ENCODE measurements at regions not wholly inside any gene's neighbourhood (a gene's known extent, or its start where the extent isn't known, plus 50 kb on each side); places are given as distances from the start of the nearest gene placed in this dataset.

DNA sequence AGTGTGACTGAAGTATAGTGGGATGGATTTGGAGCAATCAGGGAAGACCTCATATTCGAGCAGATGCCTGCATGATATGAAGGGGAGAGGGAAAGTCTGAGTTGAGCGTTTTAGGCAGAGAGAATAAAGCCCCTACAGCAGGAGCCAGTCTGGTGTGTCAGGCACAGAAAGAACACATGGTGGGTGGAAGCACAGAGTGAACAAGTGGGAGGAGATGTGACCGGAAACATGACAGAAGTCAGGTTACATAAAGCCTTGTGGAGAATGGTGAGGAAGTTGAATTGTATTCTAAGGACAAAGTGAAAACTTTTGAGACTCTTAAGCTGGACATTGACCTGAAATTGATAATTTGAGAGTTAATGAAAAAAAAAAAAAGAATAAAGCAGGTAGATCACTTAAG is 541.0 kb downstream of the PLOD2 start:
- ChIA-PET CTCF (no interaction called here), POLR2A (ENCODE audit: unreplicated experiment) (no interaction called here)
- no peaks in the 10 kb centered on the region for H3K27me3 ChIP-seq (ENCODE audit: insufficient read depth, low read depth)
- intact Hi-C loops (cut with micrococcal nuclease; ENCODE audit: unreplicated experiment): no loop called here
- no peak for DNase-seq
- no peaks in the 10 kb centered on the region for H3K79me2 ChIP-seq (ENCODE audit: low read depth)
- TF ChIP-seq EZH2 (IDR thresholded peaks at IDR 0.05; ENCODE audit: low read depth): no peak
- TF ChIP-seq, protein P1, sequence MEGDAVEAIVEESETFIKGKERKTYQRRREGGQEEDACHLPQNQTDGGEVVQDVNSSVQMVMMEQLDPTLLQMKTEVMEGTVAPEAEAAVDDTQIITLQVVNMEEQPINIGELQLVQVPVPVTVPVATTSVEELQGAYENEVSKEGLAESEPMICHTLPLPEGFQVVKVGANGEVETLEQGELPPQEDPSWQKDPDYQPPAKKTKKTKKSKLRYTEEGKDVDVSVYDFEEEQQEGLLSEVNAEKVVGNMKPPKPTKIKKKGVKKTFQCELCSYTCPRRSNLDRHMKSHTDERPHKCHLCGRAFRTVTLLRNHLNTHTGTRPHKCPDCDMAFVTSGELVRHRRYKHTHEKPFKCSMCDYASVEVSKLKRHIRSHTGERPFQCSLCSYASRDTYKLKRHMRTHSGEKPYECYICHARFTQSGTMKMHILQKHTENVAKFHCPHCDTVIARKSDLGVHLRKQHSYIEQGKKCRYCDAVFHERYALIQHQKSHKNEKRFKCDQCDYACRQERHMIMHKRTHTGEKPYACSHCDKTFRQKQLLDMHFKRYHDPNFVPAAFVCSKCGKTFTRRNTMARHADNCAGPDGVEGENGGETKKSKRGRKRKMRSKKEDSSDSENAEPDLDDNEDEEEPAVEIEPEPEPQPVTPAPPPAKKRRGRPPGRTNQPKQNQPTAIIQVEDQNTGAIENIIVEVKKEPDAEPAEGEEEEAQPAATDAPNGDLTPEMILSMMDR (conservative IDR thresholded peaks at IDR 0.05): no peak
- H4K20me1 ChIP-seq (ENCODE audit: insufficient read depth): no peaks in the 10 kb centered on the region
- no peaks in the 10 kb centered on the region for H3K9me2 ChIP-seq (ENCODE audit: insufficient read depth)
- H3F3A ChIP-seq (ENCODE audit: insufficient read depth, low read depth): no peaks in the 10 kb centered on the region
- H2AFZ ChIP-seq: no peak overlapping the region
- H3K9me3 ChIP-seq (ENCODE audit: insufficient read depth, low read depth): no peaks in the 10 kb centered on the region
- H3K4me1 ChIP-seq (replicated peaks; ENCODE audit: insufficient read depth): no peaks in the 10 kb centered on the region
- no peaks in the 10 kb centered on the region for H3K36me3 ChIP-seq (ENCODE audit: low read depth)
- no TSS peak for BruUV-seq (replicated peaks)
- H3K4me2 ChIP-seq: no peak overlapping the region
- H3K27ac ChIP-seq: no peak overlapping the region
- no peak overlapping the region for H3K4me3 ChIP-seq

DNA sequence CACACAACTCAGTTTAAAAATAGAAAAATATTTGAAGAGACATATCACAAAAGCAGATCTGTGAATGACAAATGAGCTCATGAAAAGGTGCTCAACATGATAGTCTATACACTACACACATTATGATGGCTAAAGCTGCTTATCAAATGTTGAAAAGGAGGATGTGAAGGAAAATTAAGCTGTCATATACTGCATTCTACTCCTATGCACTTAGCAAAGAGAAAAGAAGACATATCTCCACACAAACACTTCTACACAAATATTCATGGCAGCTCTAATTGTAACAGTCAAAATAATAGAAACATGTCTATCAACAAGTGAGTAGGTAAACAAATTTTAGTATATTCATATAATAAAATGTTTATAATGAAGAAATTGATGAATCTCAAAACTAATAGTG is 540.5 kb downstream of the PLOD2 start:
- H3K36me3 ChIP-seq (ENCODE audit: low read depth): no peaks in the 10 kb centered on the region
- no peak overlapping the region for H3K4me2 ChIP-seq
- no peak overlapping the region for H3K4me3 ChIP-seq
- H2AFZ ChIP-seq: no peak overlapping the region
- no peaks in the 10 kb centered on the region for H3K9me3 ChIP-seq (ENCODE audit: insufficient read depth, low read depth)
- no peaks in the 10 kb centered on the region for H4K20me1 ChIP-seq (ENCODE audit: insufficient read depth)
- no peaks in the 10 kb centered on the region for H3F3A ChIP-seq (ENCODE audit: insufficient read depth, low read depth)
- H3K27ac ChIP-seq: no peak overlapping the region
- no peaks in the 10 kb centered on the region for H3K9me2 ChIP-seq (ENCODE audit: insufficient read depth)
- H3K27me3 ChIP-seq (ENCODE audit: insufficient read depth, low read depth): no peaks in the 10 kb centered on the region
- DNase-seq: no peak
- BruUV-seq (replicated peaks): no TSS peak
- no peaks in the 10 kb centered on the region for H3K79me2 ChIP-seq (ENCODE audit: low read depth)
- CTCF ChIA-PET: no interaction called here
- intact Hi-C loops (cut with micrococcal nuclease; ENCODE audit: unreplicated experiment): no loop called here
- no peak for TF ChIP-seq EZH2 (IDR thresholded peaks at IDR 0.05; ENCODE audit: low read depth)
- TF ChIP-seq, protein P1 (conservative IDR thresholded peaks at IDR 0.05): no peak
- no peaks in the 10 kb centered on the region for H3K4me1 ChIP-seq (replicated peaks; ENCODE audit: insufficient read depth)
- POLR2A ChIA-PET (ENCODE audit: unreplicated experiment): no interaction called here

DNA sequence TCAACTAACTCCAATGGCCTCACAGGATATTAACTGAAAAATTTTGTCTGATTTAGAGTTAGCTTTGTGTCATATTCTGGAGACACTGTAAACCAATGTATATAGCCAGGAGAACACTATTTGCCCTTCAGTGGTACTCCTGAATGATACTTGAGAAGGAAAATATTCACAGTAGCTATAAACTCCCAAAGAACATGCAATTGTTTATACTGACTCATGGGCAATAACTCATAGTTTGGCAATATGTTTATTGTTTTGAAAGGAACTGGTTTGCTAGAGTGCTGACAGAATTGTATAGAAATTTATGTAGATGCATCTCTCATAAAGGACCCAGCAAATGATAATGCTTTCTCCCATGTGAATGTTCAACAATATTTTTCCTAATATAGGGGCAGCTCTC is 537.6 kb downstream of the PLOD2 start:
- CTCF ChIA-PET: no interaction called here
- no TSS peak for BruUV-seq (replicated peaks)

More for the DNA sequence above, 537.6 kb downstream of the PLOD2 start:
- Histone ChIP-seq H3K4me2 (no peak overlapping the region), H3K4me1 (replicated peaks; ENCODE audit: insufficient read depth) (no peaks in the 10 kb centered on the region), H3F3A (ENCODE audit: insufficient read depth, low read depth) (no peaks in the 10 kb centered on the region), H3K4me3 (no peak overlapping the region), H3K27me3 (ENCODE audit: insufficient read depth, low read depth) (no peaks in the 10 kb centered on the region), H2AFZ (no peak overlapping the region), H4K20me1 (ENCODE audit: insufficient read depth) (no peaks in the 10 kb centered on the region), H3K27ac (no peak overlapping the region), H3K36me3 (ENCODE audit: low read depth) (no peaks in the 10 kb centered on the region), H3K9me3 (ENCODE audit: insufficient read depth, low read depth) (no peaks in the 10 kb centered on the region), H3K9me2 (ENCODE audit: insufficient read depth) (no peaks in the 10 kb centered on the region), H3K79me2 (ENCODE audit: low read depth) (no peaks in the 10 kb centered on the region)
- POLR2A ChIA-PET (ENCODE audit: unreplicated experiment): no interaction called here
- TF ChIP-seq, protein P1 (conservative IDR thresholded peaks at IDR 0.05): no peak
- TF ChIP-seq EZH2 (IDR thresholded peaks at IDR 0.05; ENCODE audit: low read depth): no peak
- intact Hi-C loops (cut with micrococcal nuclease; ENCODE audit: unreplicated experiment): no loop called here
- no peak for DNase-seq

All from PC-9 (cell line).